ENCODE measurements at regions not wholly inside any gene's neighbourhood (a gene's known extent, or its start where the extent isn't known, plus 50 kb on each side); places are given as distances from the start of the nearest gene placed in this dataset.

DNA sequence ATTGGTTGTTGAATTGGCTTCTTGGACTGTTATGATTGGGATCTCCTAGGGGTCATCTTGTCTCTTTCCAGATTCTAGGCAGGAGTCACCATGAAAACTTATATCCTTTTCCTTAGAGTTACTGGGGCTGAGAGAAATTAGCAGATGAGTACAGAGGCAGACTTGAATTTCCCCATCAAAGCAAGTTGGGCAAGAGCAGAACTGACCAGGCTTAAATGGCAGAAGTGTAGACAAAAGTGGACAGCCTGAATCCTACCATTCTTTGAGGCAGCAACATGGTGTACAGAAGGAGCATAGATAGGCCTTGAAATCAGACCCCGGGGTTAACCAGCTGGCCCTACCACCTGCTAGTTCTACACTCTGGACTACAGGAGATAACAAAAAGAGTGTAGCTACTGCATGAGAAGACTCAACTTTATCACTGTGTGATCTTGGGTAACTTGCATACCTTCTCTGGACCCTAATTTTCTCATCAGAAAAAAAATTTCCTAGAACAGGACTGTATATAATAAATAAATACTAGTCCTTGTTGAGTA is 427.4 kb upstream of the CADM1 start:
- no peak for DNase-seq
- intact Hi-C loops (cut with DNase I; ENCODE audit: low total_unique reads) (no loop called here), in situ Hi-C loops (cut with MboI; ENCODE audit: low sequenced_read_pairs in 4 of 4) (no loop called here)
- no peaks in the 10 kb centered on the region for H3K27me3 ChIP-seq
- no peak overlapping the region for H3K27ac ChIP-seq
- H3K4me1 ChIP-seq, result peaks cover 0 to 4% of the 10 kb centered on the region in 2 donors
- no peaks in the 10 kb centered on the region for H3K9me3 ChIP-seq
- H3K36me3 ChIP-seq, result no peaks in the 10 kb centered on the region
- no peak overlapping the region for H3K4me3 ChIP-seq
- TF ChIP-seq, protein P1, sequence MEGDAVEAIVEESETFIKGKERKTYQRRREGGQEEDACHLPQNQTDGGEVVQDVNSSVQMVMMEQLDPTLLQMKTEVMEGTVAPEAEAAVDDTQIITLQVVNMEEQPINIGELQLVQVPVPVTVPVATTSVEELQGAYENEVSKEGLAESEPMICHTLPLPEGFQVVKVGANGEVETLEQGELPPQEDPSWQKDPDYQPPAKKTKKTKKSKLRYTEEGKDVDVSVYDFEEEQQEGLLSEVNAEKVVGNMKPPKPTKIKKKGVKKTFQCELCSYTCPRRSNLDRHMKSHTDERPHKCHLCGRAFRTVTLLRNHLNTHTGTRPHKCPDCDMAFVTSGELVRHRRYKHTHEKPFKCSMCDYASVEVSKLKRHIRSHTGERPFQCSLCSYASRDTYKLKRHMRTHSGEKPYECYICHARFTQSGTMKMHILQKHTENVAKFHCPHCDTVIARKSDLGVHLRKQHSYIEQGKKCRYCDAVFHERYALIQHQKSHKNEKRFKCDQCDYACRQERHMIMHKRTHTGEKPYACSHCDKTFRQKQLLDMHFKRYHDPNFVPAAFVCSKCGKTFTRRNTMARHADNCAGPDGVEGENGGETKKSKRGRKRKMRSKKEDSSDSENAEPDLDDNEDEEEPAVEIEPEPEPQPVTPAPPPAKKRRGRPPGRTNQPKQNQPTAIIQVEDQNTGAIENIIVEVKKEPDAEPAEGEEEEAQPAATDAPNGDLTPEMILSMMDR (IDR thresholded peaks at IDR 0.05 in 4 of 5, conservative IDR thresholded peaks at IDR 0.05 in 1 of 5), result no peak
- TF ChIP-seq POLR2A (IDR thresholded peaks at IDR 0.05), result no peak
- no peak for ATAC-seq

DNA sequence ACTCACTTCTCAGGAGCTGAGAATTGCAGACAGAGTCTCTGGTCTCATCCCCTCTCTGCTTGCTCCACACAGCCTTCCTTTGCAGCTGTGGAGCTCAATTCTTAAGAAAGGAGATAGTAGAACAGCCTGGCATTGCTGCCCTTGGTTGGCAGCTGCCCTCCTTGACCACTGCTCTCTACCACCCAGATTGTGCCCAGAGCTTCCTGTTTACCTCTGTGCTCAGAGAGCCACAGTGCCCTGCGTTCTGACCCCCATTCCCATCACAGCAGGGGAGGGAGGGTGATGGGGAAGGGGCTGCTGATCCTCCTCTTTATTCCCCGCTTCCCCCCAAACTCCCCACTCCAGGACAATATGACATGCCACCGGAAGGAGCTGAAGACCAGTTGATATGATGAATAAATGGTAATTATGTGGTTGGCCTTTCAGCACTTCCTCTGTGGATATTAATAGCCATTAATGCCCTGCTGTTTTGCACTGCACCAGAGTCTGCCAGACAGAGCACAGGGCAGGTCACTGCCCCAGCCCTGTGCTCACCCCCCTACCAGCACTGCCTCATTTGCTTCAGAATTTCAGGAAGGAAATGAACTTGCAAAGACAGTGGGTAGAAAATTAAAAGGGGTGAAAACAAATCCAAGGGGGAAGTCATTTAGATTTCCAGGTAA is 426.8 kb upstream of the CADM1 start:
- Histone ChIP-seq H3K9me3 (no peaks in the 10 kb centered on the region), H3K27ac (no peak overlapping the region), H3K36me3 (no peaks in the 10 kb centered on the region), H3K27me3 (no peaks in the 10 kb centered on the region), H3K4me1 (peaks cover 0 to 4% of the 10 kb centered on the region in 2 donors), H3K4me3 (no peak overlapping the region)
- intact Hi-C loops (cut with DNase I; ENCODE audit: low total_unique reads) (no loop called here), in situ Hi-C loops (cut with MboI; ENCODE audit: low sequenced_read_pairs in 4 of 4) (no loop called here)
- DNase-seq (no peak), ATAC-seq (no peak)
- TF ChIP-seq POLR2A (IDR thresholded peaks at IDR 0.05), result no peak
- TF ChIP-seq, protein P1 (IDR thresholded peaks at IDR 0.05 in 4 of 5, conservative IDR thresholded peaks at IDR 0.05 in 1 of 5), result no peak

DNA sequence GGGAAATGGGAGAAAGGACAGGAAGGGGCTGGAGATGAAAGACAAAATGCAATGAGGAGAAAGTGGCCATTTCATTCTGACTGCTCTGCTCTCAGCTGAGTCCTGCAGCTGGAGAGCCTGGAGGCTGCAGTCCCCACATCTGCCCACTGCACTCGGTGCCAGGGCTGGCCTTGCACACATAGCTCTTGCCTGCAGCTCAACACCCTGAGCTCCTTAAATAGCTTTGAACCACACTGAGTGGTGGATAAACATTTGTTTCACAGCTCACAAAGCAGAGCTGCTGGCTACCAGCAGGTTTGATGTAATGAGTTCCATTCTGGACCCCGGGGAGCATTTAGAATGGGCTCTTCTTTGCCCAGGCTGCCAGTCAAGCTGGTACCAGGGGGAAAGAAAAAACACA is 426.1 kb upstream of the CADM1 start:
- Histone ChIP-seq H3K36me3 (no peaks in the 10 kb centered on the region), H3K4me3 (no peak overlapping the region), H3K27me3 (no peaks in the 10 kb centered on the region), H3K27ac (no peak overlapping the region), H3K9me3 (no peaks in the 10 kb centered on the region), H3K4me1 (peaks cover 0 to 4% of the 10 kb centered on the region in 2 donors)
- intact Hi-C loops (cut with DNase I; ENCODE audit: low total_unique reads), result no loop called here
- no peak for DNase-seq
- in situ Hi-C loops (cut with MboI; ENCODE audit: low sequenced_read_pairs in 4 of 4), result no loop called here
- TF ChIP-seq, protein P1 (IDR thresholded peaks at IDR 0.05 in 4 of 5, conservative IDR thresholded peaks at IDR 0.05 in 1 of 5), result no peak
- no peak for TF ChIP-seq POLR2A (IDR thresholded peaks at IDR 0.05)
- ATAC-seq, result no peak

DNA sequence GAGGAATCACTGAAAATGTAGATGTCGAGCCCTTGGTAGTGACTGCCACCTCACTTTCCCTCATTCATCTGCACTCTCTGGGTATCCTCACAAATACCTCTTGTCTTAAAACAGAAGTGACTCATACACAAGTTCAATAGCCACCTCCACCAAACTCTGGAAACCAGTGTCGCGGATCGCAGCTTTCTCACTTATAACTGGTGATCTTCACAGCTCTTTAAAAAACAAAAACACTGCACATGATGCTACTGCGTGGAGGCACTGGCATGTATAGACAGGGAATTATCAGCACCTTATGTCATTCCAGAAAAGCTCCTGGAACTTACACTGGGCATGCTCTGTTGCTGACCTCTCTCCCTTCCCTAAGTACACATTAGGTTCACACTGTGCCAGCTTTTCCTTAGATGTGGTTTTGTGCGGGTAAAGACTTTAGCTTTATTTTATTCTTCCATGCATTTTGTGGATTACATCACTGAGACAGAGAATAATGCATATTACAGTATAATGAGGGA is 425.5 kb upstream of the CADM1 start:
- peaks cover 0 to 4% of the 10 kb centered on the region in 2 donors for H3K4me1 ChIP-seq
- H3K27me3 ChIP-seq, result no peaks in the 10 kb centered on the region
- no peak for DNase-seq
- no peak overlapping the region for H3K27ac ChIP-seq
- ATAC-seq, result no peak
- no peaks in the 10 kb centered on the region for H3K9me3 ChIP-seq
- no peak for TF ChIP-seq POLR2A (IDR thresholded peaks at IDR 0.05)
- TF ChIP-seq, protein P1 (IDR thresholded peaks at IDR 0.05 in 4 of 5, conservative IDR thresholded peaks at IDR 0.05 in 1 of 5), result no peak
- intact Hi-C loops (cut with DNase I; ENCODE audit: low total_unique reads) (no loop called here), in situ Hi-C loops (cut with MboI; ENCODE audit: low sequenced_read_pairs in 4 of 4) (no loop called here)
- no peak overlapping the region for H3K4me3 ChIP-seq
- H3K36me3 ChIP-seq, result no peaks in the 10 kb centered on the region

Data from gastrocnemius medialis (tissue), 4 donors.